BE2C (cell line): ENCODE measurements at regions not wholly inside any gene's neighbourhood (a gene's known extent, or its start where the extent isn't known, plus 50 kb on each side); places are given as distances from the start of the nearest gene placed in this dataset.
"Not testable (repeated sequence)": the region's sequence is repeated elsewhere in the genome, so short reads cannot be mapped to it uniquely, and the experiment has no call there.

Experiments used
- DNase-seq: peaks from one replicate; pipeline ENCODE4 v3.0.0-alpha.2; 2020
- H3K27me3 ChIP-seq: fragments of 250-450 bp; sonication (Bioruptor Pico); 2 replicates; pipeline ENCODE4 v1.5.1; 2020; ENCODE audit warnings: mild to moderate bottlenecking
- H3K36me3 ChIP-seq: fragments of 250-450 bp; sonication (Bioruptor Pico); 2 replicates; pipeline ENCODE4 v1.5.1; 2020; ENCODE audit warnings: mild to moderate bottlenecking
- H3K4me1 ChIP-seq: fragments of 250-450 bp; sonication (Bioruptor Pico); 2 replicates; pipeline ENCODE4 v1.5.1; 2020
- H3K4me3 ChIP-seq: 2 replicates; pipeline ENCODE4 v1.5.1; 2011; ENCODE audit warnings: low read depth, low read length
- H3K9me3 ChIP-seq: fragments of 250-450 bp; sonication (Bioruptor Pico); 2 replicates; pipeline ENCODE4 v1.5.1; 2020
- TF ChIP-seq, protein P1 (sequence below): IDR thresholded peaks from 2 replicates; pipeline ENCODE4 v1.5.1; 2012; ENCODE audit warnings: mild to moderate bottlenecking, low read depth, low read length

DNA sequence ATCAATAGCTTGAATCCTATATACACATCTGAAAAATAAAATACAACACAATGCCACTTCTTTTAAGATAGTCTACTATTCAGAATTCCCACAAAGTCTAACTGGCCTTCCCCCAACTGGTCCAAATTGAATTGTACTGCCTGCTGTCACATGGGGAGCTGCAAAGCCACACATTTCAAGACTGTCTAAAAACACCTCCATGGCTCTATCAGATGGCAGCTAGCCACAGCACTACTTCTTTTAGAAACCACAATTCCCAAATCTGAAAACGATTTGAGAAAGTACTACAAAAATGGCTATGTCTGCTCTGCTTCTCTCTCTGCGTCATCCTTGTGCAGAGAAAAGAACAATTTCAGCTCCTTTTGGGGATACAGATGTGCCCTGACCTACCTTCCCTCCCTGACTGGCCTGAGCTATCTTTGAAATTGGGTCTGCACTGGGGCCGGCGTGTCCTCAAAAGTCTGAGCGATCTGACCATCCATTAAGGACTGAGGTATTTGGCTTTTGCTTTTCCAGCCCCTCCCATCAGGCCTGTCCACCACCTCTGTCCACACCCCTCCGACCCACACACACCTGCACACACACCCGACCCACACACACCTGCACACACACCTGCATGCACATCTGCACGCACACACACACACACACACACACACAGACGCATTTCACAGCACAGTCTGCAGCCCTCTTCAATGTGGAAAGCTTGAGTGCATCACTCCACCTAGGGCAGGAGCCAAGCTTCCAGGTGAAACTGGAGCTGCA lies 68.6 kb upstream of the IPO5 start:
- no peak for DNase-seq
- Histone ChIP-seq H3K9me3 (no peaks in the 10 kb centered on the region), H3K4me3 (no peak overlapping the region), H3K27me3 (peaks cover 4% of the 10 kb centered on the region), H3K36me3 (no peaks in the 10 kb centered on the region), H3K4me1 (no peaks in the 10 kb centered on the region)
- TF ChIP-seq, protein P1, sequence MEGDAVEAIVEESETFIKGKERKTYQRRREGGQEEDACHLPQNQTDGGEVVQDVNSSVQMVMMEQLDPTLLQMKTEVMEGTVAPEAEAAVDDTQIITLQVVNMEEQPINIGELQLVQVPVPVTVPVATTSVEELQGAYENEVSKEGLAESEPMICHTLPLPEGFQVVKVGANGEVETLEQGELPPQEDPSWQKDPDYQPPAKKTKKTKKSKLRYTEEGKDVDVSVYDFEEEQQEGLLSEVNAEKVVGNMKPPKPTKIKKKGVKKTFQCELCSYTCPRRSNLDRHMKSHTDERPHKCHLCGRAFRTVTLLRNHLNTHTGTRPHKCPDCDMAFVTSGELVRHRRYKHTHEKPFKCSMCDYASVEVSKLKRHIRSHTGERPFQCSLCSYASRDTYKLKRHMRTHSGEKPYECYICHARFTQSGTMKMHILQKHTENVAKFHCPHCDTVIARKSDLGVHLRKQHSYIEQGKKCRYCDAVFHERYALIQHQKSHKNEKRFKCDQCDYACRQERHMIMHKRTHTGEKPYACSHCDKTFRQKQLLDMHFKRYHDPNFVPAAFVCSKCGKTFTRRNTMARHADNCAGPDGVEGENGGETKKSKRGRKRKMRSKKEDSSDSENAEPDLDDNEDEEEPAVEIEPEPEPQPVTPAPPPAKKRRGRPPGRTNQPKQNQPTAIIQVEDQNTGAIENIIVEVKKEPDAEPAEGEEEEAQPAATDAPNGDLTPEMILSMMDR, result no peak

DNA sequence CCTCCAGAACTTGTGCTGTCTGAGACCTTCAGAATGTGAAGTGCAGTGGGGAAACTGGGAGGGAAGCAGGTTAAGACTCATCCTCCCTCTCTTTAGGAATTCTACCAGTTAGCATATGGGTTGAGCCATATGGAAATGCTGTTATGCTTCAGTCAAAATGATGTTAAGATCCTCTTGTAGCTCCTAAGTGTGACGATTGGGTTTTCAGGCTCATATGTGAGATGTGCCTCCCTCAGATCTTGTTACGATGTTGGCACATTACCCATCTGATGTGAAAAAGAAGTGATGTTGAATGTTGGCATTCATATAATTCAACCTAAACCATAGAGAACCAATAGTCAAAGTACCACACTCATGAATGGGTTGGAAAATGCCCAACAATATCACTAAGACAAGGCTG lies 67.8 kb upstream of the IPO5 start:
- no peak overlapping the region for H3K4me3 ChIP-seq
- no peaks in the 10 kb centered on the region for H3K9me3 ChIP-seq
- no peaks in the 10 kb centered on the region for H3K36me3 ChIP-seq
- TF ChIP-seq, protein P1, result no peak
- DNase-seq, result no peak
- no peaks in the 10 kb centered on the region for H3K4me1 ChIP-seq
- peaks cover 4% of the 10 kb centered on the region for H3K27me3 ChIP-seq

DNA sequence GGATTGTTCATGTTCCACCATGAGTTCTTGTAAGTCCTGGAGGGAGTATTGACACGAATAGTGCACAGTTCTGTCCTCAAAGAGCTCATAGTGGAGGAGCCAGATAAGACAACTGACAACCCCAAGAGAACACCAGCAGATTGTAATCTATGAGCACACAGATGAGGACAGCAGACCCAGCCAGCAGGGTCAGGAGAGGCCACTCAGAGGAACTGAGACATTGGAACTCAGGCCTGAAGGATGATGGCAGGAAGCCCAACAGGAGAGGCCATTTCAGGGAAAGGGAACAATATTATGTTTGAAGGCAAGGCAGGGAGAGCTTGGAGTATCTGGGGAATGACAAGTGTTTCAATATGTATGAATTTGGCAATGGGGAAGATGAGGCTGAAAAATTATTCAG lies 63.7 kb upstream of the IPO5 start:
- no peak overlapping the region for H3K4me3 ChIP-seq
- TF ChIP-seq, protein P1, result no peak
- no peaks in the 10 kb centered on the region for H3K9me3 ChIP-seq
- no peak for DNase-seq
- H3K36me3 ChIP-seq, result no peaks in the 10 kb centered on the region
- H3K27me3 ChIP-seq, result no peaks in the 10 kb centered on the region
- H3K4me1 ChIP-seq, result no peaks in the 10 kb centered on the region

DNA sequence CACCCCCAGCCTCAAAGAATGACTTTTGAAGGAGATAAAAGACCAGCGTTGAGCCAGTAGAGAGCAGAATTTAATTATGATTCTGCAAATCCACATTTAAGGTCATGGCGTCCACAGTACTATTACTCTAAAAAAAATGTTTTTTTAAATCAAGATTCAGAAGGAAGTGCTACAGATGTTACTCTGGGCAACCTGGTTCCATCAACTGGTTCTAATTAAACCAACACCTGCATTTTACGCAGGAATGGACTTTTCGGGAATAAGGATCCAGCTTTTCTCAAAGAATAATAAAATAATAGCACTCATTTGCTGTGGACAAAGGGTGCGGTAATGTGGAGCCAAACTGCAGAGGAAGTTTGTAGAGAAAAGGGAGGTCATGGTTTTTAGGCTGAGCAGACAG lies 62.9 kb upstream of the IPO5 start:
- Histone ChIP-seq H3K36me3 (no peaks in the 10 kb centered on the region), H3K9me3 (no peaks in the 10 kb centered on the region), H3K4me1 (no peaks in the 10 kb centered on the region), H3K4me3 (no peak overlapping the region), H3K27me3 (no peaks in the 10 kb centered on the region)
- TF ChIP-seq, protein P1, result no peak
- no peak for DNase-seq

DNA sequence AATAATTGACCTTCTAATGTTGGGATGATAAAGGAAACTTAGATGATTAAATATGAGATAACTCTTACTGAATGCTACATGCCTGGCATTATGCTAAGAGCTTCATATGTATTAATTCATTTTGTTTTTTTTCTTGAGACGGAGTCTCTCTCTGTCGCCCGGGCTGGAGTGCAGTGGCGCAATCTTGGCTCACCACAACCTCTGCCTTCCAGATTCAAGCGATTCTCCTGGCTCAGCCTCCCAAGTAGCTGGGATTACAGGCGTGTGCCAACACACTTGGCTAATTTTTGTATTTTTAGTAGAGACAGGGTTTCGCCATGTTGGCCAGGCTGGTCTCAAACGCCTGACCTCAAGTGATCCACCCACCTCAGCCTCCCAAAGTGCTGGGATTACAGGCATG lies 61.5 kb upstream of the IPO5 start:
- H3K4me3 ChIP-seq, DNase-seq, H3K27me3 ChIP-seq, H3K9me3 ChIP-seq, H3K36me3 ChIP-seq, H3K4me1 ChIP-seq: not testable (repeated sequence)

DNA sequence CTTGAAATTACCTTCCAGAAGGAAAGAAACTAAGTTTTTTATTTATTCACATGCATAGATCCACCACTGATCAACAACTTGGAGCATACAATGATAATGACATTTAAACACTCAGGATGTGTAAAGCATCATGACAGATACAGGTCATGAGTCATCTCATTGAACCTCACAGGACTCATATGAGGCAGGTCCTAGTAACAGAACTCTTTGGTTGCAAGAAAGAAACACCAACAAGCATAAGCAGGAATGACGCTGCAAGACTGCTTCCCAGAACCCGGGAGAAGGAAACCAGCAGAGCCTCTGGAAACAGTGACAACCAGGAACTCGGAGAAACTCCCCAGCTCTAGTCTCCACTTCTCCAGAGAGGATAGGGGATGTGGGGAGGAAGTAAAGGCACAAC lies 60.8 kb upstream of the IPO5 start:
- TF ChIP-seq, protein P1, result no peak
- Histone ChIP-seq H3K36me3 (no peaks in the 10 kb centered on the region), H3K27me3 (no peaks in the 10 kb centered on the region), H3K9me3 (no peaks in the 10 kb centered on the region), H3K4me3 (no peak overlapping the region), H3K4me1 (no peaks in the 10 kb centered on the region)
- no peak for DNase-seq
